RKO (cell line): ENCODE measurements at regions not wholly inside any gene's neighbourhood (a gene's known extent, or its start where the extent isn't known, plus 50 kb on each side); places are given as distances from the start of the nearest gene placed in this dataset.
"Not testable (repeated sequence)": the region's sequence is repeated elsewhere in the genome, so short reads cannot be mapped to it uniquely, and the experiment has no call there.

Source experiments
- DNase-seq: peaks from one replicate; pipeline ENCODE4 v3.0.0-alpha.2; 2016; ENCODE audit warnings: low spot score

- DNase-seq = no peak
Measured at GRCh38 chr2:5616019-5616418, 76.2 kb upstream of the SOX11 start.

DNA sequence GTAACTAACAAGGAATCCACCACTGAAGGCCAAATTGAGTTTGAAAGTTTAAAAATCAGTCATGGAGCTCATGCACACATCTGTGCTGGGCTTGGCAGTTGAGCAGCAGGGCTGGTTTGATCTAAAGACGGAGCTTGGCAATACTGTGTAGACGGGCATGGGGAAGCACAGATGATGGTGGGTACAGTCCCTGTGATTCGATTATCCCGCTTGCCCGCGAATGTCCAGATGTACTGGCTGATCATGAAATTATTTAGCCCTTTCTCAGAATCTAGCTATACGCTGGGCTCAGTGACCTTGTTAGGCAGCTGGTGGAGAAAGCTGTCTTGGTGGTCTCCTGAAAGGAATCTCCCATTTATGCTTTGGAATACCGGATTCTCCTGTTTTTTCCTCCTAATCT, 74.8 kb upstream of the SOX11 start:
- DNase-seq = no peak

- DNase-seq = no peak
Measured at GRCh38 chr2:5617796-5618195, 74.4 kb upstream of the SOX11 start.

- DNase-seq = no peak
Measured at GRCh38 chr2:5618271-5618670, 73.9 kb upstream of the SOX11 start.

- DNase-seq = not testable (repeated sequence)
Measured at GRCh38 chr2:5625556-5626065, 66.6 kb upstream of the SOX11 start.

- not testable (repeated sequence) for DNase-seq
Measured at GRCh38 chr2:5628484-5628883, 63.7 kb upstream of the SOX11 start.

DNA sequence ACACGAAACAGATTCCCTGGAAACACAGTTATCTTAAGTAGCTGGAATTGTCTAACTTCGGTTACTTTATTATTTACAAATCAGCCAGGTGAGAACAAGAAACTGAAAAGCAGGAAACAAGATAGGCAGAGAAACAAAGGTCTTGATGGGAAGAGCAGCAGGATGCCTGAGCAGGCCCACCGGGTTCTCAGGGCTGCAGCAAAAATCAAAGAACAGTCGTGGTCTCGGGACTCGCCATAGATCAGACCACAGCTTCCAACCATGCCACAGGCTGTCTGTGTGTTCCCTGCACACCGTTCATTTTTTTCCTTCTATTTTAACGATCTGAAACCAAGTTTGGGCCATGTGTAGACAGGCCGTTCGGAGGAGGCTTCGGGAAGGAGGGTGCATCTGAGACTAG, 62.7 kb upstream of the SOX11 start:
- not testable (repeated sequence) for DNase-seq

GRCh38 chr2:5637051-5637450, 55.1 kb upstream of the SOX11 start:
- not testable (repeated sequence) for DNase-seq
